ENCODE measurements at regions not wholly inside any gene's neighbourhood (a gene's known extent, or its start where the extent isn't known, plus 50 kb on each side); places are given as distances from the start of the nearest gene placed in this dataset.
A peak's percentile ranks its signal among the peaks of the same experiment; 100 is the strongest.

- no peak overlapping the region for H3K4me3 ChIP-seq (ENCODE audit: low read depth, low read length)
- DNase-seq (ENCODE audit: low read depth) = no peak
- TF ChIP-seq CTCF (IDR thresholded peaks at IDR 0.05; ENCODE audit: insufficient read depth, low read depth, low read length) = no peak
Observed at GRCh38 chr10:117927332-117927731, 119.4 kb downstream of the RAB11FIP2 start.

GRCh38 chr10:117927871-117928270 is 118.9 kb downstream of the RAB11FIP2 start:
- no peak for DNase-seq (ENCODE audit: low read depth)
- no peak overlapping the region for H3K4me3 ChIP-seq (ENCODE audit: low read depth, low read length)
- TF ChIP-seq CTCF (IDR thresholded peaks at IDR 0.05; ENCODE audit: insufficient read depth, low read depth, low read length) = no peak

DNA sequence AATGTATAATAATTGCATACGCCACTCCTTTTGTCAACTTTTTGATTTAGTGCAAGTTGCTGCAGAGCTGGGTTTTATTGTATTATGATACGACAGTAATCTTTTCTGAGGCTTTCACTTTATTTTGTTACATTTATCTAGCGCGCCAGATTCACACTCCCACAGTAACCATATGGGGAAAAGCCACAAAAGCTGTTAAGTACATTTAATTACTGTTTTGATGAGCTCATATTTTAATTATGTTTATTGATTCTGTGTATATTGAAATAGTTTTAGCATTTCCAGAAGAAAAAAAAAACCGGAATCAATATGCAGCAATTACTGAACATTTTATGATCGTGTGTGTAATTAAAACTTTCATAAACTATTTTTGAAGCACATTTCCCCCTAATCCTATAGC is 118.5 kb downstream of the RAB11FIP2 start:
- no peak for DNase-seq (ENCODE audit: low read depth)
- no peak for TF ChIP-seq CTCF (IDR thresholded peaks at IDR 0.05; ENCODE audit: insufficient read depth, low read depth, low read length)
- no peak overlapping the region for H3K4me3 ChIP-seq (ENCODE audit: low read depth, low read length)

DNA sequence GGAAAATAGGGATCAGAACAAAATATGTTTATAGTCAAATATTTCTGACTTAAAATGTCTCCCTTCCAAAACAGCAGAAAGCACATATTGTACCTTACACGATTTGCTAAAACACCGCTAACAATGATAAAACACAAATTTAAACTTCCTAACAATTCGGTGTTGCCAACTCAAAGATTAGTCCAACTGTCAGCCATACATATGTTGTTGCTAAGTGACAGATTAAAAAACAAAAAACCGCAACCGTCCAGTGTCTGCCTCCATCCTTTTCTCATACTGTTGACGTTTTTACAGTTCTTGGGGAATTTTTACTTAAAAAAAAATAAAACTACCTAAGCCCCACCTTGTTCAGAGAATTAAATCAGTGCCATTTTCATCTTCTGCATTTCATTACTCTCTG is 118.0 kb downstream of the RAB11FIP2 start:
- no peak overlapping the region for H3K4me3 ChIP-seq (ENCODE audit: low read depth, low read length)
- TF ChIP-seq CTCF (IDR thresholded peaks at IDR 0.05; ENCODE audit: insufficient read depth, low read depth, low read length) = no peak
- no peak for DNase-seq (ENCODE audit: low read depth)

GRCh38 chr10:117929327-117930067 is 117.2 kb downstream of the RAB11FIP2 start:
- H3K4me3 ChIP-seq (ENCODE audit: low read depth, low read length) = no peak overlapping the region
- TF ChIP-seq CTCF (IDR thresholded peaks at IDR 0.05; ENCODE audit: insufficient read depth, low read depth, low read length) = no peak
- DNase-seq (ENCODE audit: low read depth) = no peak

GRCh38 chr10:117931078-117931477 is 115.7 kb downstream of the RAB11FIP2 start:
- DNase-seq (ENCODE audit: low read depth) = no peak
- no peak for TF ChIP-seq CTCF (IDR thresholded peaks at IDR 0.05; ENCODE audit: insufficient read depth, low read depth, low read length)
- no peak overlapping the region for H3K4me3 ChIP-seq (ENCODE audit: low read depth, low read length)

DNA sequence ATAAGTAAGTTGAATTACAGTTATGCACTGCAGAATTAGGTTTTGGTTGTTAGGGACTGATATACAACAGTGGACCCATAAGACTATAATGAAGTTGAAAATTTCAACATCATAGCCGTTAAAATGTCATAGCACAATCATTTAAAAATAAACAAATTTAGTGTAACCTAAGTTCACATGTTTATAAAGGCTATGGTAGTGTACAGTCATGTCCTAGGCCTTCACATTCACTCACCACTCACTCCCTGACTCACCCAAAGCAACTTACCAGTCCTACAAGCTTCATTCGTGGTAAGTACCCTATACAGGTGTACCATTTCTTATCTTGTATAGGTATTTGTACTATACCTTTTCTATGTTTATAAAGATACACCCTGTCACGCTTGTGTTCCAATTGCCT is 113.7 kb downstream of the RAB11FIP2 start:
- H3K4me3 ChIP-seq (ENCODE audit: low read depth, low read length) = no peak overlapping the region
- TF ChIP-seq CTCF (IDR thresholded peaks at IDR 0.05; ENCODE audit: insufficient read depth, low read depth, low read length) = no peak
- DNase-seq (ENCODE audit: low read depth) = peak; percentile 80

Data from fibroblast of villous mesenchyme (primary cell).